Neural progenitor cell (in vitro differentiated cells): ENCODE measurements at regions not wholly inside any gene's neighbourhood (a gene's known extent, or its start where the extent isn't known, plus 50 kb on each side); places are given as distances from the start of the nearest gene placed in this dataset.

Experiments used
- DNase-seq: peaks from one replicate; pipeline ENCODE4 v3.0.0-alpha.2; 2016; ENCODE audit warnings: low spot score
- H2AFZ ChIP-seq: fragments of 200-600 bp; sonication (generic); replicated peaks from 2 replicates; pipeline ENCODE4 v1.6.1; 2016; ENCODE audit warnings: antibody characterized with exemption
- H3F3A ChIP-seq: fragments of 200-600 bp; sonication (generic); 2 replicates; pipeline ENCODE4 v1.6.1; 2016; ENCODE audit warnings: antibody characterized with exemption, low read depth
- H3K27ac ChIP-seq: fragments of 200-600 bp; sonication (generic); 2 replicates; pipeline ENCODE4 v1.5.1; 2016; ENCODE audit warnings: mild to moderate bottlenecking
- H3K27me3 ChIP-seq: fragments of 200-600 bp; sonication (generic); 2 replicates; pipeline ENCODE4 v1.6.1; 2016; ENCODE audit warnings: mild to moderate bottlenecking, moderate library complexity
- H3K36me3 ChIP-seq: fragments of 200-600 bp; sonication (generic); 2 replicates; pipeline ENCODE4 v1.5.1; 2016
- H3K4me1 ChIP-seq: fragments of 200-600 bp; sonication (generic); 2 replicates; pipeline ENCODE4 v1.6.1; 2016; ENCODE audit warnings: mixed run types
- H3K4me2 ChIP-seq: fragments of 200-600 bp; sonication (generic); 2 replicates; pipeline ENCODE4 v1.6.1; 2016
- H3K4me3 ChIP-seq: fragments of 200-600 bp; sonication (generic); 2 replicates; pipeline ENCODE4 v1.5.1; 2016
- H3K79me2 ChIP-seq: fragments of 200-600 bp; sonication (generic); 2 replicates; pipeline ENCODE4 v1.6.1; 2016; ENCODE audit warnings: low read depth
- H3K9ac ChIP-seq: fragments of 200-600 bp; sonication (generic); 2 replicates; pipeline ENCODE4 v1.6.1; 2016
- H3K9me3 ChIP-seq: fragments of 200-600 bp; sonication (generic); 2 replicates; pipeline ENCODE4 v1.5.1; 2016; ENCODE audit warnings: low read depth
- H4K20me1 ChIP-seq: fragments of 200-600 bp; sonication (generic); 2 replicates; pipeline ENCODE4 v1.6.1; 2016; ENCODE audit warnings: low read depth
- H3K27ac Mint-ChIP-seq: 3 replicates; pipeline ENCODE4 v1.8.0; 2021; ENCODE audit warnings: mixed read lengths
- H3K27me3 Mint-ChIP-seq: 2 replicates; pipeline ENCODE4 v1.8.0; 2022; ENCODE audit warnings: low read depth, mild to moderate bottlenecking, inconsistent platforms, moderate library complexity, mixed read lengths; ENCODE audit not compliant: insufficient read depth
- H3K36me3 Mint-ChIP-seq: 3 replicates; pipeline ENCODE4 v1.8.0; 2021; ENCODE audit warnings: mixed read lengths
- H3K4me1 Mint-ChIP-seq: 3 replicates; pipeline ENCODE4 v1.8.0; 2021; ENCODE audit warnings: mixed read lengths
- H3K4me3 Mint-ChIP-seq: 3 replicates; pipeline ENCODE4 v1.8.0; 2021; ENCODE audit warnings: mild to moderate bottlenecking, moderate library complexity, mixed read lengths
- H3K9me3 Mint-ChIP-seq: 3 replicates; pipeline ENCODE4 v1.8.0; 2020; ENCODE audit warnings: mixed read lengths
- EZH2 ChIP-seq: fragments of 200-600 bp; sonication (generic); IDR thresholded peaks from 2 replicates; pipeline ENCODE4 v1.6.1; 2017; ENCODE audit warnings: antibody characterized with exemption, mild to moderate bottlenecking, moderate library complexity
- EZH2phosphoT487 ChIP-seq: fragments of 200-600 bp; sonication (generic); IDR thresholded peaks from 2 replicates; pipeline ENCODE4 v1.6.1; 2017; ENCODE audit warnings: antibody characterized with exemption
- TF ChIP-seq, protein P1 (sequence below): fragments of 200-600 bp; sonication (generic); IDR thresholded peaks from 2 replicates; pipeline ENCODE4 v1.5.1; 2017; ENCODE audit warnings: antibody characterized with exemption, mild to moderate bottlenecking

DNA sequence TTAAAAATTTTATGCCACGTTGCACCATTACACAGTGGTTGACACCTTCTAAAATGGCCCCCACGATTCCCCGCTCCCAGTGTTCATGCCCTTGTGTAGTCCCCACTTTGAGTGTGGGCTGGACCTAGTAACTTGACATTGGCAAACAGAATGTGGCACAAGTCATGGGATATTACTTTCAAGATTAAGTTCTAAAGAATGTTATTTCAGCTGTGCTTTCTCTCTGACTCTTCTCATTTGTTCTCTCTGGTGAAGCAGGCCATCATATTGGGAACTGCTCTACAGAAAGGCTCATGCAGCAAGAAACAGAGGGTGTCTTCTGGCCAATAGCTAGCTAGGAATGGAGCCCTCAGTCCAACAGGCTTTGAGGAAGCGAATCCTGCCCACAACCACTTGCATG is 67.1 kb downstream of the ATXN3L start:
- H3K9me3 Mint-ChIP-seq: peaks cover 14% of the 10 kb centered on the region
- no peaks in the 10 kb centered on the region for H3F3A ChIP-seq
- no peaks in the 10 kb centered on the region for H4K20me1 ChIP-seq
- DNase-seq: no peak
- no peak overlapping the region for H2AFZ ChIP-seq
- H3K9ac ChIP-seq: no peak overlapping the region
- no peak overlapping the region for H3K4me3 Mint-ChIP-seq
- no peak overlapping the region for H3K4me3 ChIP-seq
- H3K27ac ChIP-seq: no peak overlapping the region
- no peaks in the 10 kb centered on the region for H3K27me3 Mint-ChIP-seq
- H3K36me3 Mint-ChIP-seq: no peaks in the 10 kb centered on the region
- no peaks in the 10 kb centered on the region for H3K9me3 ChIP-seq
- H3K4me1 ChIP-seq: no peaks in the 10 kb centered on the region
- H3K36me3 ChIP-seq: no peaks in the 10 kb centered on the region
- no peaks in the 10 kb centered on the region for H3K4me1 Mint-ChIP-seq
- TF ChIP-seq EZH2phosphoT487 (no peak), EZH2 (no peak)
- TF ChIP-seq, protein P1, sequence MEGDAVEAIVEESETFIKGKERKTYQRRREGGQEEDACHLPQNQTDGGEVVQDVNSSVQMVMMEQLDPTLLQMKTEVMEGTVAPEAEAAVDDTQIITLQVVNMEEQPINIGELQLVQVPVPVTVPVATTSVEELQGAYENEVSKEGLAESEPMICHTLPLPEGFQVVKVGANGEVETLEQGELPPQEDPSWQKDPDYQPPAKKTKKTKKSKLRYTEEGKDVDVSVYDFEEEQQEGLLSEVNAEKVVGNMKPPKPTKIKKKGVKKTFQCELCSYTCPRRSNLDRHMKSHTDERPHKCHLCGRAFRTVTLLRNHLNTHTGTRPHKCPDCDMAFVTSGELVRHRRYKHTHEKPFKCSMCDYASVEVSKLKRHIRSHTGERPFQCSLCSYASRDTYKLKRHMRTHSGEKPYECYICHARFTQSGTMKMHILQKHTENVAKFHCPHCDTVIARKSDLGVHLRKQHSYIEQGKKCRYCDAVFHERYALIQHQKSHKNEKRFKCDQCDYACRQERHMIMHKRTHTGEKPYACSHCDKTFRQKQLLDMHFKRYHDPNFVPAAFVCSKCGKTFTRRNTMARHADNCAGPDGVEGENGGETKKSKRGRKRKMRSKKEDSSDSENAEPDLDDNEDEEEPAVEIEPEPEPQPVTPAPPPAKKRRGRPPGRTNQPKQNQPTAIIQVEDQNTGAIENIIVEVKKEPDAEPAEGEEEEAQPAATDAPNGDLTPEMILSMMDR: no peak
- no peaks in the 10 kb centered on the region for H3K27me3 ChIP-seq
- no peak overlapping the region for H3K27ac Mint-ChIP-seq
- no peak overlapping the region for H3K4me2 ChIP-seq
- no peaks in the 10 kb centered on the region for H3K79me2 ChIP-seq

DNA sequence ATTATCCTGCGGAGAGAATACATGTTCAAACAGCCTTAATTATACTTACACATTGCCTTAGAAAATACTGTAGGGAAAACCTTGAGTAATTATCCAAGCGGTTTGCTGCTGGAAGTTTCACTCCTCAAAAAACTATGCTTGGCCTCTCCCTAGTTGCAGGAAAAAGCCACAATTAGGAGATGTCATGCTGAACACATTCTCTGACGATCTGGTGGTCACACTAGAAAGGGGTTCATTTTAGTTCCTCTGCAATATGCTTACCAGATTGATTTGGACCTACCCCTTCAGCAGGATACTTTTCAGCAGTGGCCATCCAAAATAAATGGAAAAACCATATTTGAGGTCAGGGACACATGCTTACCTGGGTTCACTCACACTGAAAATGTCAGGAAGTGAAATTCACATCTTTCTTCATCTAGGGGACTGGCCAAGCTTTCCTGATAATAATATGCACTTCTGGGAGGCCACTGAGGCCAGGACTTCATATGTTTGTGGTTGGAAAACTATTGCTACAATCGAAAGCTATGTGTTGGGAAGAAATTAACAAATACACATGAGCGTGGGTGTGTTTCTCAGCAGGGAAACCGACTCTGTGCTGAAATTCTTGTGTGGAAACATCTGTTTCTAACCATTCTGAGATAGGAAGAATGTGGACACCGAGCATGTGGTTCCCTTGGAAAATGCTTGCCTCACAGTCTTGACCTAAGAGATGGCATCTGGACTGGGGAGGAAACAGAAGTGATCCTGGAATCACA is 68.8 kb downstream of the ATXN3L start:
- H3K9ac ChIP-seq: no peak overlapping the region
- H4K20me1 ChIP-seq: no peaks in the 10 kb centered on the region
- H2AFZ ChIP-seq: no peak overlapping the region
- H3K9me3 ChIP-seq: no peaks in the 10 kb centered on the region
- H3K27me3 ChIP-seq: no peaks in the 10 kb centered on the region
- no peak overlapping the region for H3K4me2 ChIP-seq
- no peaks in the 10 kb centered on the region for H3K36me3 ChIP-seq
- Mint-ChIP-seq H3K4me3 (no peak overlapping the region), H3K4me1 (no peaks in the 10 kb centered on the region), H3K36me3 (no peaks in the 10 kb centered on the region), H3K9me3 (peaks cover 16% of the 10 kb centered on the region), H3K27me3 (no peaks in the 10 kb centered on the region), H3K27ac (no peak overlapping the region)
- no peak for DNase-seq
- no peak for TF ChIP-seq EZH2
- TF ChIP-seq, protein P1: no peak
- no peak for TF ChIP-seq EZH2phosphoT487
- no peaks in the 10 kb centered on the region for H3K79me2 ChIP-seq
- H3K4me3 ChIP-seq: no peak overlapping the region
- H3K27ac ChIP-seq: no peak overlapping the region
- no peaks in the 10 kb centered on the region for H3K4me1 ChIP-seq
- no peaks in the 10 kb centered on the region for H3F3A ChIP-seq

DNA sequence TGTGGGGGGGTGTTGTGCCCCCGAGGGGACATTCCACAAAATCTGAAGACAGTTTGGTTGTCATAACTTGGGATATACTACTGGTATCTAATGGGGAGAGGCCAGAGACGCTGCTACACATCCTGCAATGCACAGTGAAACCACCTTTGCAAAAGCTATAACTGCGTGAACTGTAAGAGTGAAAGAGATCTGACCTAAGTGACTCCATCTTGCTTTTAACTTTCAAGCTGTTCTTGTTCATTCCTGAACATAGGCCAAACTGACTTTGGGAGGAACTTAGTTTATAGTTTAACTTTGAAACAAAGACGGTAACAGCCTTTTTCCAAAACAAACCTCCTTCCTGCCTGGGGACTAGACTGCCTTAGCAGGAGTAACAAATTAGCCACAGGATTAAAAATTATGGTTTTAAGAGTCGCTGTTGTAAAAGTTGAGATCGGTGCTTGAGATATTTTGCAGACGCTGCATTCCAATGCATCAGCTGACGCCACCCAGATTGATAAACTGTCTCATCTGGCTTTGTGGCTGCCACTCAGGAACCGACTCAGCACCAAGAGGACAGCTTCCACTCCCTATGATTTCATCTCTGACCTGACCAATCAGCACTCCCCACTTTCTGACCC is 70.9 kb downstream of the ATXN3L start:
- no peaks in the 10 kb centered on the region for H3K27me3 Mint-ChIP-seq
- DNase-seq: no peak
- no peak overlapping the region for H3K27ac Mint-ChIP-seq
- Histone ChIP-seq H3K36me3 (no peaks in the 10 kb centered on the region), H3K4me3 (no peak overlapping the region), H3K4me2 (no peak overlapping the region), H4K20me1 (no peaks in the 10 kb centered on the region), H3K4me1 (no peaks in the 10 kb centered on the region), H3K79me2 (no peaks in the 10 kb centered on the region), H3K9ac (no peak overlapping the region), H3K9me3 (no peaks in the 10 kb centered on the region), H3K27me3 (no peaks in the 10 kb centered on the region), H3K27ac (no peak overlapping the region), H2AFZ (no peak overlapping the region), H3F3A (no peaks in the 10 kb centered on the region)
- no peaks in the 10 kb centered on the region for H3K4me1 Mint-ChIP-seq
- H3K9me3 Mint-ChIP-seq: peaks cover 22% of the 10 kb centered on the region
- TF ChIP-seq, protein P1: no peak
- no peak for TF ChIP-seq EZH2
- TF ChIP-seq EZH2phosphoT487: no peak
- H3K4me3 Mint-ChIP-seq: no peak overlapping the region
- H3K36me3 Mint-ChIP-seq: no peaks in the 10 kb centered on the region
